ENCODE measurements at regions not wholly inside any gene's neighbourhood (a gene's known extent, or its start where the extent isn't known, plus 50 kb on each side); places are given as distances from the start of the nearest gene placed in this dataset.

- no peak for TF ChIP-seq CTCF (IDR thresholded peaks at IDR 0.05)
- TF ChIP-seq EZH2 (IDR thresholded peaks at IDR 0.05; ENCODE audit: borderline replicate concordance, insufficient read depth, low read depth, low read length, poor library complexity, severe bottlenecking): no peak
Measured at GRCh38 chr2:65807942-65808341, 375.5 kb upstream of the SPRED2 start.

Measured in B cell (primary cell).